ENCODE measurements at regions not wholly inside any gene's neighbourhood (a gene's known extent, or its start where the extent isn't known, plus 50 kb on each side); places are given as distances from the start of the nearest gene placed in this dataset.

GRCh38 chr18:52244658-52245057 lies 95.3 kb upstream of the DCC start:
- TF ChIP-seq CTCF (IDR thresholded peaks at IDR 0.05) (no peak), MXD4 (CRISPR knock-in tag; IDR thresholded peaks at IDR 0.05; ENCODE audit: borderline replicate concordance) (no peak), JUN (CRISPR knock-in tag; IDR thresholded peaks at IDR 0.05) (no peak), TEAD4 (CRISPR knock-in tag; IDR thresholded peaks at IDR 0.05) (no peak), USF2 (CRISPR knock-in tag; IDR thresholded peaks at IDR 0.05) (no peak), KAT7 (CRISPR knock-in tag; IDR thresholded peaks at IDR 0.05; ENCODE audit: borderline replicate concordance) (no peak), E2F5 (CRISPR knock-in tag; IDR thresholded peaks at IDR 0.05) (no peak), E2F4 (CRISPR knock-in tag; IDR thresholded peaks at IDR 0.05; ENCODE audit: borderline replicate concordance, low read depth) (no peak), CREB1 (CRISPR knock-in tag; IDR thresholded peaks at IDR 0.05) (no peak), NR3C1 (CRISPR knock-in tag; conservative IDR thresholded peaks at IDR 0.05; ENCODE audit: low read depth) (no peak)
